Mesothelial cell of epicardium (in vitro differentiated cells): ENCODE measurements at regions not wholly inside any gene's neighbourhood (a gene's known extent, or its start where the extent isn't known, plus 50 kb on each side); places are given as distances from the start of the nearest gene placed in this dataset.

Source experiments
- DNase-seq, 2 experiments: peaks; one replicate each; pipeline ENCODE4 v3.0.0; 2021; ENCODE audit warnings: low spot score in 2 of 2; ENCODE audit not compliant: unreplicated experiment in 2 of 2
- H3K27ac Mint-ChIP-seq: 2 replicates; pipeline ENCODE4 v1.8.0; 2021; ENCODE audit warnings: mixed read lengths
- H3K27me3 Mint-ChIP-seq: 2 replicates; pipeline ENCODE4 v1.8.0; 2021; ENCODE audit warnings: low read depth, mixed read lengths
- H3K36me3 Mint-ChIP-seq: 2 replicates; pipeline ENCODE4 v1.8.0; 2021; ENCODE audit warnings: mixed read lengths
- H3K4me1 Mint-ChIP-seq: 2 replicates; pipeline ENCODE4 v1.8.0; 2021; ENCODE audit warnings: mixed read lengths
- H3K4me3 Mint-ChIP-seq: 2 replicates; pipeline ENCODE4 v1.8.0; 2021; ENCODE audit warnings: mild to moderate bottlenecking, moderate library complexity, mixed read lengths
- H3K9me3 Mint-ChIP-seq: 2 replicates; pipeline ENCODE4 v1.8.0; 2021; ENCODE audit warnings: mixed read lengths
- CTCF ChIP-seq: fragments of 200-600 bp; sonication (generic); IDR thresholded peaks from one replicate; pipeline ENCODE4 v1.5.0; 2021; ENCODE audit warnings: antibody characterized with exemption; ENCODE audit not compliant: unreplicated experiment

DNA sequence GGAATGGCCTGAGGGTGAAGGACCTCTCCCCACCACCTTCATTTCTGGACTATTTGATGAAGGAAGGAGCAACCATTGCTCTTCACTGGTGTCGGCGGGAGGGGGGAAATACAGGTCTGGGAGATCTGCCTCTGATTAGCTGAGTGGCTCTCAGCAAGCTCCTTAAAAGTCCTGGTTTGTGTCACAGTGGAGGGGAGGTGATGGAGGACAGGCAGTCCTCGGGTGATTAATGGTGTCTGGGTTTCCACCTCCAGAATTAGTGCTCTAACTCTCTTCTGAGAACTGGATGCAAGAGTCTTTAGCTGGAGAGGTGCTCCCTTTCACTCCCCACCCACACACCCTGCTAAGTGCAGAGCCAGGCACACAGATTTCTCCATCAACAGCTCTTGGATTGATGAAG is 83.2 kb downstream of the TTC32 start:
- no peak for TF ChIP-seq CTCF
- Mint-ChIP-seq H3K9me3 (no peaks in the 10 kb centered on the region), H3K27me3 (no peaks in the 10 kb centered on the region), H3K4me3 (no peak overlapping the region), H3K27ac (no peak overlapping the region), H3K36me3 (no peaks in the 10 kb centered on the region), H3K4me1 (peaks cover 6% of the 10 kb centered on the region)
- no peak for DNase-seq

DNA sequence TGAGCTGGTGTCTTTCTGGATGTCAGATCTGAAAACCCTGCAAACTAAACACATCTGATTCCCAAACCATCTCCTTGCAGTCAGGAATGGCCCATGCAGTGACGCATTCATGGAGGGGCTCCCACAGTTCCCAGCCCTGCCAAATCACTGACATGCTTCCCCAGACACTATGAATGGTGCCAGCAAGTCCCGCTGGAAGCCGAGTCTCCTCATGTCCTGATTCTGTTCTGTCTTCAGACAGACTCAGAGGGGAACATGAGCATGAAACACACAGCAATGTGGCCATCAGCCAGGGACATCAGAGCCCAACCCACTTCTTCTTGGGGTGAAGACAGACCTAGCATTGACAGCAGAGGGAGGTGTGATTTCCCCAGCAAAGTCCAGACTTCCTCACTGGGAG is 83.7 kb downstream of the TTC32 start:
- DNase-seq = no peak
- no peak overlapping the region for H3K27ac Mint-ChIP-seq
- H3K9me3 Mint-ChIP-seq = no peaks in the 10 kb centered on the region
- H3K4me1 Mint-ChIP-seq = peaks cover 6% of the 10 kb centered on the region
- H3K27me3 Mint-ChIP-seq = no peaks in the 10 kb centered on the region
- H3K4me3 Mint-ChIP-seq = no peak overlapping the region
- no peaks in the 10 kb centered on the region for H3K36me3 Mint-ChIP-seq
- TF ChIP-seq CTCF = no peak

DNA sequence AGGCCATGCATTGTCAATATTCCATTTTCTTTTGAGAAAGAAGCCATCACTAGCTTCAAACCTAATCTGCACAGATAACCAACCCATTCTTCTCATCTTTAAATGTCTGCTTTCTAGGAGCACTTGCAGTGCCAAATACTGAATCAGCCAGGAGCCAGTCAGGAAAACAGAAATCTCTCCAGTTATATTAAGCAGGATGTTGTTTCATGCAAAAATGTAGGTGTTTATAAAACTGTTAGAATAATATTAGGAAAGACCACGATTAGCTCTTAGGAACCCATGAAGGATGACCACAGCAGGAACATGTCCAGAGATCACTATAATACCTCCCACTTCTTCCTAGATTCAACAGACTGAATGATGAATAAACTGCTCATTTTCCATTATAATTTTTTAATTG is 86.0 kb downstream of the TTC32 start:
- Mint-ChIP-seq H3K4me1 (peaks cover 6% of the 10 kb centered on the region), H3K4me3 (no peak overlapping the region), H3K27ac (no peak overlapping the region), H3K9me3 (no peaks in the 10 kb centered on the region), H3K27me3 (no peaks in the 10 kb centered on the region), H3K36me3 (no peaks in the 10 kb centered on the region)
- TF ChIP-seq CTCF = no peak
- DNase-seq = no peak

DNA sequence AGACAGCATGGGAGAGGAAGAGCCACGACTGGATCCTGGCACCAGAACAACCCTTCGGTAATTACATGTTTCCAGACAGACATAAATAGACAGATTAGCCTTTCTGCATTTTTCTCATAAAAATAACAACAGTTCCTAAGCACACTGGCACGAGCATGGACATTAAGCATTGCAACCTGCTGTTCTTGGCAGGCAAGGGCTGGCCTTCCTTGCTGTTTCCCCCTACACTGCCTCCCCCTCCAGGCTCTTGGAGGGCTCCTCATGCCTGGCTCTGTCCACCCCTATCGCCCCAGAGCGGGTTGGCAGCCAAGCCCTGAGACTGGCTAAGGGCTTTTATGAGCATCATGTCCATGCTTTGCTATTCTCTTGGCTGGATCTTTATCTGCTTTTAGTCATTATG is 89.6 kb downstream of the TTC32 start:
- Mint-ChIP-seq H3K27ac (no peak overlapping the region), H3K27me3 (no peaks in the 10 kb centered on the region), H3K4me1 (no peaks in the 10 kb centered on the region), H3K4me3 (no peak overlapping the region), H3K9me3 (no peaks in the 10 kb centered on the region), H3K36me3 (no peaks in the 10 kb centered on the region)
- no peak for DNase-seq
- no peak for TF ChIP-seq CTCF

- Mint-ChIP-seq H3K27ac (no peak overlapping the region), H3K27me3 (no peaks in the 10 kb centered on the region), H3K9me3 (no peaks in the 10 kb centered on the region), H3K4me3 (no peak overlapping the region), H3K36me3 (no peaks in the 10 kb centered on the region), H3K4me1 (no peaks in the 10 kb centered on the region)
- no peak for TF ChIP-seq CTCF
- DNase-seq = no peak
Observed at GRCh38 chr2:19811186-19811585, 90.6 kb downstream of the TTC32 start.

GRCh38 chr2:19810637-19811036 is 91.1 kb downstream of the TTC32 start:
- H3K27ac Mint-ChIP-seq = no peak overlapping the region
- H3K9me3 Mint-ChIP-seq = no peaks in the 10 kb centered on the region
- no peaks in the 10 kb centered on the region for H3K4me1 Mint-ChIP-seq
- H3K27me3 Mint-ChIP-seq = no peaks in the 10 kb centered on the region
- no peak overlapping the region for H3K4me3 Mint-ChIP-seq
- H3K36me3 Mint-ChIP-seq = no peaks in the 10 kb centered on the region
- no peak for TF ChIP-seq CTCF
- no peak for DNase-seq
